H1 (cell line): ENCODE measurements at regions not wholly inside any gene's neighbourhood (a gene's known extent, or its start where the extent isn't known, plus 50 kb on each side); places are given as distances from the start of the nearest gene placed in this dataset.

Experiments used
- CTCF ChIA-PET: fragments of 300-600 bp; sonication (Branson Sonifier 250); formaldehyde crosslinking; loops from one replicate; lab custom pipeline; 2021; ENCODE audit not compliant: partially characterized antibody; lab: Charles Lee
- POLR2A ChIA-PET: fragments of 300-600 bp; sonication (Branson Sonifier 250); formaldehyde crosslinking; loops from one replicate; lab custom pipeline; 2021; ENCODE audit warnings: inconsistent platforms; ENCODE audit not compliant: partially characterized antibody; lab: Charles Lee
- DNase-seq, 2 experiments: peaks; one replicate each; pipeline versions ENCODE4 v3.0.0 to v3.0.0-alpha.2; 2010 to 2022; ENCODE audit warnings: low spot score in 2 of 2, low read depth in 1 of 2, mixed read lengths in 1 of 2
- FAIRE-seq: peaks from 2 replicates; lab custom pipeline; 2011; peaks lifted over from hg19 to GRCh38; lab: Jason Lieb, UNC
- H2AFZ ChIP-seq: 2 replicates; pipeline ENCODE4 v1.8.1; 2012; ENCODE audit warnings: low read length, inconsistent platforms
- H2AK5ac ChIP-seq: 2 replicates; pipeline ENCODE4 v1.6.1; 2013; ENCODE audit warnings: low read depth, low read length
- H2BK120ac ChIP-seq: replicated peaks from 2 replicates; pipeline ENCODE3; 2013; ENCODE audit warnings: low read depth, low read length, inconsistent platforms
- H2BK12ac ChIP-seq: 2 replicates; pipeline ENCODE4 v1.6.1; 2013; ENCODE audit warnings: low read depth, low read length
- H2BK15ac ChIP-seq: 2 replicates; pipeline ENCODE4 v1.6.1; 2013; ENCODE audit warnings: low read length
- H2BK20ac ChIP-seq: 2 replicates; pipeline ENCODE4 v1.6.1; 2013; ENCODE audit warnings: low read length
- H2BK5ac ChIP-seq: 2 replicates; pipeline ENCODE4 v1.6.1; 2013; ENCODE audit warnings: low read depth, low read length
- H3K14ac ChIP-seq: 2 replicates; pipeline ENCODE4 v1.6.1; 2013; ENCODE audit warnings: inconsistent platforms; ENCODE audit not compliant: insufficient read length
- H3K18ac ChIP-seq: 2 replicates; pipeline ENCODE4 v1.6.1; 2013; ENCODE audit warnings: low read length; ENCODE audit errors: extremely low read depth
- H3K23ac ChIP-seq: 2 replicates; pipeline ENCODE4 v1.6.1; 2013; ENCODE audit warnings: inconsistent platforms; ENCODE audit not compliant: insufficient read length
- H3K23me2 ChIP-seq: 2 replicates; pipeline ENCODE4 v1.6.1; 2013; ENCODE audit warnings: low read depth, low read length
- H3K27ac ChIP-seq: 2 replicates; pipeline ENCODE4 v1.6.1; 2011; ENCODE audit warnings: low read depth, low read length, inconsistent platforms
- H3K27me3 ChIP-seq, 4 experiments: replicated peaks in 1 of 4; 1 replicate in 1 of 4; 2 replicates in 3 of 4; pipeline versions ENCODE4 v1.6.1 to v1.8.1; 2011 to 2013; ENCODE audit warnings: low read length in 3 of 4, mild to moderate bottlenecking in 3 of 4, inconsistent platforms in 2 of 4, mixed read lengths in 2 of 4, moderate library complexity in 1 of 4; ENCODE audit not compliant: control insufficient read depth in 3 of 4, insufficient read depth in 3 of 4; ENCODE audit errors: extremely low read depth in 1 of 4
- H3K36me3 ChIP-seq, 4 experiments: 2 replicates each; pipeline versions ENCODE4 v1.6.1 to v1.8.1; 2011 to 2013; ENCODE audit warnings: mild to moderate bottlenecking in 4 of 4, low read length in 3 of 4, moderate library complexity in 2 of 4, control low read depth in 1 of 4, inconsistent platforms in 1 of 4; ENCODE audit not compliant: insufficient read depth in 4 of 4, control insufficient read depth in 2 of 4
- H3K4ac ChIP-seq: replicated peaks from 2 replicates; pipeline ENCODE3; 2013; ENCODE audit warnings: low read length, low read depth, mixed read lengths, inconsistent platforms; ENCODE audit not compliant: insufficient read length
- H3K4me1 ChIP-seq, 4 experiments: replicated peaks in 1 of 4; 1 replicate in 1 of 4; 2 replicates in 3 of 4; pipeline versions ENCODE4 v1.6.1 to v1.8.1; 2011 to 2013; ENCODE audit warnings: low read length in 3 of 4, inconsistent platforms in 2 of 4, mixed read lengths in 1 of 4; ENCODE audit not compliant: insufficient read depth in 4 of 4, control insufficient read depth in 3 of 4
- H3K4me2 ChIP-seq, 2 experiments: 2 replicates each; pipeline versions ENCODE4 v1.6.1 to v1.8.1; 2011 to 2013; ENCODE audit warnings: low read depth in 2 of 2, low read length in 2 of 2, control low read depth in 1 of 2, inconsistent platforms in 1 of 2, mild to moderate bottlenecking in 1 of 2; ENCODE audit not compliant: insufficient read depth in 1 of 2
- H3K4me3 ChIP-seq, 4 experiments: fragments of 200-600, 300-600 bp in 1 of 4; sonication (generic), shearing (Covaris generic), sonication (Bioruptor Twin) in 1 of 4; 2 replicates each; pipeline versions ENCODE4 v1.5.1 to v1.8.1; 2011 to 2016; ENCODE audit warnings: low read length in 4 of 4, low read depth in 3 of 4, control low read depth in 2 of 4, inconsistent platforms in 2 of 4, mild to moderate bottlenecking in 2 of 4, mixed read lengths in 1 of 4, moderate library complexity in 1 of 4; ENCODE audit not compliant: insufficient read depth in 2 of 4; ENCODE audit errors: extremely low read depth in 1 of 4
- H3K56ac ChIP-seq: replicated peaks from 2 replicates; pipeline ENCODE3; 2013; ENCODE audit warnings: low read depth, mild to moderate bottlenecking, mixed read lengths, low read length, inconsistent platforms; ENCODE audit not compliant: insufficient read length
- H3K79me1 ChIP-seq: 2 replicates; pipeline ENCODE4 v1.6.1; 2013; ENCODE audit warnings: low read depth, low read length, control low read depth
- H3K79me2 ChIP-seq, 2 experiments: 2 replicates each; pipeline versions ENCODE4 v1.6.1 to v1.8.1; 2012 to 2013; ENCODE audit warnings: low read length in 2 of 2, mild to moderate bottlenecking in 2 of 2, inconsistent platforms in 1 of 2; ENCODE audit not compliant: insufficient read depth in 2 of 2, control insufficient read depth in 1 of 2
- H3K9ac ChIP-seq, 4 experiments: replicated peaks in 1 of 4; 1 replicate in 1 of 4; 2 replicates in 3 of 4; pipeline versions ENCODE4 v1.6.1 to v1.8.1; 2011 to 2013; ENCODE audit warnings: low read depth in 3 of 4, low read length in 3 of 4, control low read depth in 2 of 4, mild to moderate bottlenecking in 2 of 4, moderate library complexity in 2 of 4, inconsistent platforms in 1 of 4; ENCODE audit errors: extremely low read depth in 1 of 4
- H3K9me3 ChIP-seq, 2 experiments: 2 replicates each; pipeline versions ENCODE4 v1.6.1 to v1.8.1; 2012 to 2013; ENCODE audit warnings: mild to moderate bottlenecking in 2 of 2, moderate library complexity in 2 of 2, control low read depth in 1 of 2, inconsistent platforms in 1 of 2, low read depth in 1 of 2, low read length in 1 of 2, mixed read lengths in 1 of 2; ENCODE audit not compliant: insufficient read depth in 2 of 2
- H4K20me1 ChIP-seq, 2 experiments: replicated peaks in 1 of 2; 2 replicates each; pipeline versions ENCODE3 to v1.8.1; 2011 to 2013; ENCODE audit warnings: inconsistent platforms in 2 of 2, low read length in 2 of 2, mild to moderate bottlenecking in 1 of 2; ENCODE audit not compliant: insufficient read depth in 2 of 2, control insufficient read depth in 1 of 2
- H4K5ac ChIP-seq: 2 replicates; pipeline ENCODE4 v1.6.1; 2013; ENCODE audit warnings: low read length, low read depth, mixed read lengths, inconsistent platforms; ENCODE audit not compliant: insufficient read length
- H4K8ac ChIP-seq: 2 replicates; pipeline ENCODE4 v1.8.0; 2013; ENCODE audit warnings: mild to moderate bottlenecking, moderate library complexity, low read length, inconsistent platforms; ENCODE audit not compliant: insufficient read depth; ENCODE audit errors: extremely low read depth
- H4K91ac ChIP-seq: replicated peaks from 2 replicates; pipeline ENCODE3; 2013; ENCODE audit warnings: low read length, mixed read lengths, inconsistent platforms; ENCODE audit not compliant: insufficient read length
- GTF2F1 ChIP-seq: IDR thresholded peaks from 2 replicates; pipeline ENCODE4 v1.6.1; 2012; ENCODE audit warnings: low read depth, low read length, improper control_type of control experiment, borderline replicate concordance
- HDAC2 ChIP-seq, 2 experiments: fragments of 300-600 bp in 1 of 2; sonication (generic) in 1 of 2; IDR thresholded peaks; 2 replicates each; pipeline ENCODE4 v1.6.1; 2011 to 2012; ENCODE audit warnings: low read depth in 2 of 2, low read length in 2 of 2, mild to moderate bottlenecking in 2 of 2, moderate library complexity in 2 of 2, borderline replicate concordance in 1 of 2, inconsistent platforms in 1 of 2
- RBBP5 ChIP-seq: IDR thresholded peaks from 2 replicates; pipeline ENCODE4 v1.7.1; 2012; ENCODE audit warnings: low read depth, mild to moderate bottlenecking, inconsistent platforms, low read length, moderate library complexity, borderline replicate concordance
- RFX5 ChIP-seq: IDR thresholded peaks from 2 replicates; pipeline ENCODE4 v1.6.1; 2011; ENCODE audit warnings: low read depth, low read length, improper control_type of control experiment, borderline replicate concordance
- SIX5 ChIP-seq: IDR thresholded peaks from 2 replicates; pipeline ENCODE4 v1.6.1; 2011; ENCODE audit warnings: mild to moderate bottlenecking, low read depth, low read length
- WGBS, 2 experiments: shearing (Covaris generic) in 1 of 2; methylation state at CpG; one replicate each; pipeline versions ENCODE4 v1.1.6 to v1.1.7; 2013 to 2015; ENCODE audit warnings: low lambda C conversion rate in 2 of 2, mixed read lengths in 2 of 2, inconsistent platforms in 1 of 2, low coverage in 1 of 2, missing lambda C conversion rate in 1 of 2; ENCODE audit not compliant: insufficient replicate concordance in 2 of 2, insufficient coverage in 1 of 2, insufficient read length in 1 of 2; ENCODE audit errors: extremely low coverage in 1 of 2, missing lambda C conversion rate in 1 of 2; 5-methylcytosine and 5-hydroxymethylcytosine counted together
- TF ChIP-seq, protein P1 (sequence below): IDR thresholded peaks from 2 replicates; pipeline ENCODE4 v1.6.1; 2011; ENCODE audit warnings: low read depth, mild to moderate bottlenecking, low read length; ENCODE audit not compliant: insufficient read depth

DNA sequence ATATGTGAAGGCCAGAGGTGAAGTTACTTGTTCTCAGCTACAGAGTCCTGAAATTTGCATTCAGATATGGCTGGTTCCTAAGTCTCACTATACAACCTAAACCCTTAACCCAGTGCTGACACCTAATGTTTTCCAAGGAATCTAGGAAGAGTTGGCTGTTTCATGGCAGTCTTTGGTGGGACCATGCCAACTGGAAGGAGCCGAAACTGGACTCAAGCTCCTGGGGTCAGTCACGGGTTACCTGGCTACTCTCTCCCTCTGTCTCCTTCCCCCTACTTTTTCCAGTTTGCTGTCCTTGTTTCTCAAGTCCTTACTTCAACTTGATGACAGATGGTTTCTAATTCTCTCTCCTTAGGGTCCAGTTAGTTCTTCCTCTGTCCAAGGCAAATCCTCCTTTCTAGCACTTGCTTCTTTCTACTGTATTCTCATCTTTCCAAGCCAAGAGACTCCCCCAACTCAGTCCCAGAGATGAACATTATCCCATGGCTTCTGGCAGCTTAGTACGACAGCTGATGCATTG is 88.6 kb upstream of the COL6A5 start:
- Histone ChIP-seq H2BK120ac (no peak overlapping the region), H3K36me3 (no peaks in the 10 kb centered on the region), H4K5ac (no peak overlapping the region), H3K56ac (no peak overlapping the region), H3K79me2 (no peaks in the 10 kb centered on the region), H3K79me1 (no peaks in the 10 kb centered on the region), H3K27me3 (no peaks in the 10 kb centered on the region), H3K23ac (no peak overlapping the region), H3K9me3 (no peaks in the 10 kb centered on the region), H3K4me3 (no peak overlapping the region), H2AK5ac (no peak overlapping the region), H2BK5ac (no peak overlapping the region), H3K27ac (no peak overlapping the region), H2AFZ (no peak overlapping the region), H4K91ac (no peak overlapping the region), H2BK12ac (no peak overlapping the region), H3K18ac (no peak overlapping the region), H3K4me2 (no peak overlapping the region), H2BK15ac (no peak overlapping the region), H3K14ac (no peak overlapping the region), H3K9ac (no peak overlapping the region), H4K20me1 (no peaks in the 10 kb centered on the region), H3K23me2 (no peaks in the 10 kb centered on the region), H3K4me1 (no peaks in the 10 kb centered on the region), H4K8ac (no peak overlapping the region), H2BK20ac (no peak overlapping the region), H3K4ac (no peak overlapping the region)
- no peak for FAIRE-seq
- DNase-seq = no peak
- ChIA-PET CTCF (interaction anchor here (1.2 to 1.8 kb wide), 3 partner anchors 16 to 113 kb away, joined by 3 to 6 read pairs (median 5); no protein-coding TSS in a partner anchor), POLR2A (no interaction called here)
- TF ChIP-seq SIX5 (no peak), RBBP5 (no peak), RFX5 (no peak), HDAC2 (IDR thresholded peaks at IDR 0.05; ENCODE audit: borderline replicate concordance in 1 of 2, low read depth in 2 of 2, low read length in 2 of 2) (no peak), GTF2F1 (no peak)
- TF ChIP-seq, protein P1, sequence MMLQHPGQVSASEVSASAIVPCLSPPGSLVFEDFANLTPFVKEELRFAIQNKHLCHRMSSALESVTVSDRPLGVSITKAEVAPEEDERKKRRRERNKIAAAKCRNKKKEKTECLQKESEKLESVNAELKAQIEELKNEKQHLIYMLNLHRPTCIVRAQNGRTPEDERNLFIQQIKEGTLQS = no peak
- 89% methylated on average over 3 of the region's 3 CpGs; no CpG with 5 or more reads in 1 of the 2 experiments for WGBS, 2 experiments
